ENCODE measurements at regions not wholly inside any gene's neighbourhood (a gene's known extent, or its start where the extent isn't known, plus 50 kb on each side); places are given as distances from the start of the nearest gene placed in this dataset.

- no peak for DNase-seq (ENCODE audit: low read depth in 2 of 3, low spot score in 1 of 3)
These were observed 349.9 kb downstream of the RPS24 start for GRCh38 chr10:78383378-78384048.

- no peak for DNase-seq (ENCODE audit: low read depth in 2 of 3, low spot score in 1 of 3)
These were observed 350.4 kb downstream of the RPS24 start for GRCh38 chr10:78384049-78384431.

- no peak for DNase-seq (ENCODE audit: low read depth in 2 of 3, low spot score in 1 of 3)
These were observed 351.9 kb downstream of the RPS24 start for GRCh38 chr10:78385599-78385998.

GRCh38 chr10:78386509-78386908 is 352.8 kb downstream of the RPS24 start:
- DNase-seq (ENCODE audit: low read depth in 2 of 3, low spot score in 1 of 3), result no peak

GRCh38 chr10:78388331-78389050 is 354.8 kb downstream of the RPS24 start:
- no peak for DNase-seq (ENCODE audit: low read depth in 2 of 3, low spot score in 1 of 3)

GRCh38 chr10:78389419-78389818 is 355.8 kb downstream of the RPS24 start:
- DNase-seq (ENCODE audit: low read depth in 2 of 3, low spot score in 1 of 3), result no peak

- DNase-seq (ENCODE audit: low read depth in 2 of 3, low spot score in 1 of 3), result no peak
These were observed 356.4 kb downstream of the RPS24 start for GRCh38 chr10:78390051-78390450.

- no peak for DNase-seq (ENCODE audit: low read depth in 2 of 3, low spot score in 1 of 3)
These were observed 357.2 kb downstream of the RPS24 start for GRCh38 chr10:78390817-78391216.

GRCh38 chr10:78391585-78391984 is 357.9 kb downstream of the RPS24 start:
- DNase-seq (ENCODE audit: low read depth in 2 of 3, low spot score in 1 of 3), result no peak

GRCh38 chr10:78392197-78392596 is 358.5 kb downstream of the RPS24 start:
- no peak for DNase-seq (ENCODE audit: low read depth in 2 of 3, low spot score in 1 of 3)

GRCh38 chr10:78393094-78393493 is 359.4 kb downstream of the RPS24 start:
- no peak for DNase-seq (ENCODE audit: low read depth in 2 of 3, low spot score in 1 of 3)

GRCh38 chr10:78394047-78394446 is 360.4 kb downstream of the RPS24 start:
- DNase-seq (ENCODE audit: low read depth in 2 of 3, low spot score in 1 of 3), result no peak

GRCh38 chr10:78395162-78395561 is 361.5 kb downstream of the RPS24 start:
- no peak for DNase-seq (ENCODE audit: low read depth in 2 of 3, low spot score in 1 of 3)

GRCh38 chr10:78396754-78397153 is 363.1 kb downstream of the RPS24 start:
- no peak for DNase-seq (ENCODE audit: low read depth in 2 of 3, low spot score in 1 of 3)

- no peak for DNase-seq (ENCODE audit: low read depth in 2 of 3, low spot score in 1 of 3)
These were observed 364.1 kb downstream of the RPS24 start for GRCh38 chr10:78397786-78398185.

- DNase-seq (ENCODE audit: low read depth in 2 of 3, low spot score in 1 of 3), result no peak
These were observed 364.7 kb downstream of the RPS24 start for GRCh38 chr10:78398382-78398781.

GRCh38 chr10:78401624-78402367 is 368.1 kb downstream of the RPS24 start:
- no peak for DNase-seq (ENCODE audit: low read depth in 2 of 3, low spot score in 1 of 3)

GRCh38 chr10:78402591-78402990 is 368.9 kb downstream of the RPS24 start:
- no peak for DNase-seq (ENCODE audit: low read depth in 2 of 3, low spot score in 1 of 3)

GRCh38 chr10:78403781-78404180 is 370.1 kb downstream of the RPS24 start:
- no peak for DNase-seq (ENCODE audit: low read depth in 2 of 3, low spot score in 1 of 3)

- DNase-seq (ENCODE audit: low read depth in 2 of 3, low spot score in 1 of 3), result no peak
These were observed 370.6 kb downstream of the RPS24 start for GRCh38 chr10:78404296-78404695.

GRCh38 chr10:78405231-78405630 is 371.6 kb downstream of the RPS24 start:
- no peak for DNase-seq (ENCODE audit: low read depth in 2 of 3, low spot score in 1 of 3)

- no peak for DNase-seq (ENCODE audit: low read depth in 2 of 3, low spot score in 1 of 3)
These were observed 372.1 kb downstream of the RPS24 start for GRCh38 chr10:78405736-78406135.

All from stimulated activated CD4-positive, alpha-beta T cell treated with anti-CD3 and anti-CD28 coated beads, Interleukin-12 subunit alpha, Interleukin-12 subunit beta, amount 100 ng/mL, for 48 hours (primary cell).